GM12891 (cell line): ENCODE measurements at regions not wholly inside any gene's neighbourhood (a gene's known extent, or its start where the extent isn't known, plus 50 kb on each side); places are given as distances from the start of the nearest gene placed in this dataset.

Experiments
- DNase-seq: peaks from one replicate; pipeline ENCODE4 v3.0.0; 2011; ENCODE audit warnings: low spot score; ENCODE audit not compliant: insufficient read length
- FAIRE-seq: peaks from 2 replicates; lab custom pipeline; 2011; peaks lifted over from hg19 to GRCh38; lab: Jason Lieb, UNC
- PAX5 ChIP-seq: IDR thresholded peaks from 2 replicates; pipeline ENCODE4 v1.6.1; 2011; ENCODE audit warnings: low read length, moderate library complexity, mild to moderate bottlenecking; ENCODE audit not compliant: insufficient read depth, severe bottlenecking
- POLR2A ChIP-seq: IDR thresholded peaks from 2 replicates; pipeline ENCODE4 v1.6.1; 2011; ENCODE audit warnings: low read depth, low read length, control low read depth
- POLR2AphosphoS5 ChIP-seq: IDR thresholded peaks from 2 replicates; pipeline ENCODE4 v1.6.1; 2011; ENCODE audit warnings: low read depth, low read length, control low read depth
- POU2F2 ChIP-seq: IDR thresholded peaks from 2 replicates; pipeline ENCODE4 v1.6.1; 2011; ENCODE audit warnings: low read depth, mild to moderate bottlenecking, control low read depth, low read length, moderate library complexity
- SPI1 ChIP-seq: IDR thresholded peaks from 2 replicates; pipeline ENCODE4 v1.6.1; 2011; ENCODE audit warnings: low read depth, low read length, control low read depth
- TAF1 ChIP-seq: IDR thresholded peaks from 2 replicates; pipeline ENCODE4 v1.6.1; 2011; ENCODE audit warnings: low read depth, low read length, control low read depth

DNA sequence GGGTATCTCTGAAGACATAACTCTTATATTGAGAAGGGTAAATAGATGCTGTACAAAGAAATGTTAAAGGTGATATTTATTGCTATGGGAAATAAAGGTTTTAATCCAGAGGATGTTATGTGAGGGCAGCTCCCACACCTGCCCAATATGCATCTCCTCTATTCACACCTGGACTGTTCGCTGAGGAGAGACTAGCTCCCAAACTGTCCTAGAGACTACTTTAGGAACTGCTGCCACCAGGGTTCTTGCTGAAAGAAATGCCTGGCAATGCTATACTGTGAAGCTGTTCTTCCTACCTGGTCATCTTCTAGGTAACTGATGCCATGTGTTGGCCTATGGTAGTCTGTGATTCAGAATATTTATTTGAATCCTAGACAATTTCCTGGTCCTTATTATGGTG is 1421.5 kb upstream of the SPRY2 start:
- TF ChIP-seq POU2F2 (no peak), POLR2A (no peak), POLR2AphosphoS5 (no peak), SPI1 (no peak), TAF1 (no peak), PAX5 (no peak)
- DNase-seq (no peak), FAIRE-seq (no peak)

DNA sequence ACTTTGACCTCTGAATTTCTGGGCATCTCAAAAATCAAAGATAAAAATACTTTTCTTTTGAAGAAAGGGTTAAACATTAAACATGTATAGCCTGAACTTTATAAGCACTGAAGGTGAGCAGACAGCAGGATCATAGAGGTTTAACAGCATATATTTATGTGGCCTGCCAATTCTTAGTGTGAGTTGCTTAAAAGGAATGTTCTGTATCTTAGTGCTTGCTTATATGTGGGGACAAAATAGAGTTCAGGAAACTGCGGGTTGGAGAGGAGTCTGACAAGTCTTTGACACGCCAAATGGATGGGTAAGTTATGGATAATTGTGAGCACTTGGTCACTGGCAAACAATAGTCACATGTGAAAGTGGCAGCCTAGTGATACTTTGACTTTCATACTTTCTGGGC is 1419.4 kb upstream of the SPRY2 start:
- DNase-seq (no peak), FAIRE-seq (no peak)

GRCh38 chr13:81757348-81757970 is 1416.5 kb upstream of the SPRY2 start:
- DNase-seq (no peak), FAIRE-seq (no peak)
- TF ChIP-seq POLR2A, result no peak

More for the DNA sequence above, 1419.4 kb upstream of the SPRY2 start:
- no peak for TF ChIP-seq TAF1
- no peak for TF ChIP-seq POU2F2
- TF ChIP-seq SPI1, result no peak
- no peak for TF ChIP-seq PAX5
- TF ChIP-seq POLR2A, result no peak
- TF ChIP-seq POLR2AphosphoS5, result no peak

DNA sequence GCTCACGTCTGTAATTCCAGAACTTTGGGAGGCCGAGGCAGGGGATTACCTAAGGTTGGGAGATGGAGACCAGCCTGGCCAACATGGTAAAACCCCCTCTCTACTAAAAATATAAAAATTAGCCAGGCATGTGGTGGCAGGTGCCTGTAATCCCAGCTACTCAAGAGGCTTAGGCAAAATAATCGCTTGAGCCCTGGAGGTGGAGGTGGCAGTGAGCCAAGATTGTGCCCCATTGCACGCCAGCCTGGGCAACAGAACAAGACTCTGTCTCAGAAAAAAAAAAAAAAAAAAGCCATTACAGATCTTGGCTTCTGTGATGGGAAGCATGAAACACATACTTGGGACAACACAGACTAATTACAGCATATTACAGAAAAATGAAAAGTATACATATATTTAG is 1404.5 kb upstream of the SPRY2 start:
- FAIRE-seq (no peak), DNase-seq (no peak)
- TF ChIP-seq SPI1 (no peak), POLR2AphosphoS5 (no peak), TAF1 (no peak), POLR2A (no peak), PAX5 (no peak), POU2F2 (no peak)

DNA sequence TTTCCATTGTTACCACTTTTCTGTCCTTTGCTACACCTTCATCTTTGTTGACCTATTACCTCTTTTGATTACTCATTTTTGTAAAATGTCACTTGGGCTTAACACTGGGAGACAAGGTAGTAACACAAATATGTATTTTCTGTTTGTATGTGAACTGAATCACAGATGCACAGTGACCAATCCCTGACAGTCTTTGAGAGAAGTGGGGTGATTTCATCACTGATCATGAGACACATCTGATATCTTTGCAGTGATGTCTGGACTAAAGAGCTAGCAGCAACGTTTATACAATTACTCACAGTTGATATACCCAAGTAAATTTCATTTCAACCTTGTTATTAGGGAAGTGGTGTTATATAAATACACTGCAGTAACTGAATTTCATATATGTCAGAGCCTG is 1397.4 kb upstream of the SPRY2 start:
- no peak for FAIRE-seq
- TF ChIP-seq PAX5, result no peak
- TF ChIP-seq POU2F2, result no peak
- no peak for TF ChIP-seq POLR2AphosphoS5
- TF ChIP-seq SPI1, result no peak
- no peak for TF ChIP-seq TAF1
- no peak for TF ChIP-seq POLR2A
- DNase-seq, result no peak

GRCh38 chr13:81726037-81726726 is 1385.3 kb upstream of the SPRY2 start:
- no peak for TF ChIP-seq POLR2AphosphoS5
- TF ChIP-seq TAF1, result no peak
- no peak for TF ChIP-seq PAX5
- TF ChIP-seq POU2F2, result no peak
- TF ChIP-seq POLR2A, result no peak
- no peak for TF ChIP-seq SPI1
- FAIRE-seq (no peak), DNase-seq (no peak)

DNA sequence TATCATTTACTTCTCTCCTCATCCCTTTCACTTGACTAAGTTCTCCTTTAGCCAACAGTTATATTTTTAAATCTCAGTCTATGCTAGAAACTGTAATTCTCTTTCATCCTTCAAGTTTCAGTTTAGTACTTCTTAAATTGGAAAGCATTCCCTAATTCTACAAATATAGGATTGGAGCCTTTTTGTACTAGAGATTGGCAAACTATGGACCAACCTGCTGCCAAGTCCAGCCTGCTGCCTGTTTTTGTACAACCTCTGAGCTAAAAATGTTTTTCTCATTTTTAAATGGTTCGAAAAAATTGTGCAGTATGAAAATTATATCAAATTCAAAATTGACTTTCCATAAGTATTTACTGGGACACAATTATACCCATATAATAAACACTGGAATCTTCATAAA is 1381.5 kb upstream of the SPRY2 start:
- DNase-seq (no peak), FAIRE-seq (no peak)
- no peak for TF ChIP-seq POU2F2
- no peak for TF ChIP-seq POLR2AphosphoS5
- TF ChIP-seq TAF1, result no peak
- no peak for TF ChIP-seq PAX5
- TF ChIP-seq POLR2A, result no peak
- TF ChIP-seq SPI1, result no peak

GRCh38 chr13:81721400-81721799 is 1380.5 kb upstream of the SPRY2 start:
- DNase-seq, result no peak
- no peak for FAIRE-seq
- TF ChIP-seq PAX5 (no peak), POLR2A (no peak), SPI1 (no peak), POLR2AphosphoS5 (no peak), POU2F2 (no peak)

GRCh38 chr13:81714513-81714912 is 1373.6 kb upstream of the SPRY2 start:
- DNase-seq (no peak), FAIRE-seq (no peak)
- TF ChIP-seq POLR2A, result no peak
- no peak for TF ChIP-seq POLR2AphosphoS5
- TF ChIP-seq PAX5, result no peak
- no peak for TF ChIP-seq POU2F2
- TF ChIP-seq SPI1, result no peak
- no peak for TF ChIP-seq TAF1
